ENCODE measurements at regions not wholly inside any gene's neighbourhood (a gene's known extent, or its start where the extent isn't known, plus 50 kb on each side); places are given as distances from the start of the nearest gene placed in this dataset.

DNA sequence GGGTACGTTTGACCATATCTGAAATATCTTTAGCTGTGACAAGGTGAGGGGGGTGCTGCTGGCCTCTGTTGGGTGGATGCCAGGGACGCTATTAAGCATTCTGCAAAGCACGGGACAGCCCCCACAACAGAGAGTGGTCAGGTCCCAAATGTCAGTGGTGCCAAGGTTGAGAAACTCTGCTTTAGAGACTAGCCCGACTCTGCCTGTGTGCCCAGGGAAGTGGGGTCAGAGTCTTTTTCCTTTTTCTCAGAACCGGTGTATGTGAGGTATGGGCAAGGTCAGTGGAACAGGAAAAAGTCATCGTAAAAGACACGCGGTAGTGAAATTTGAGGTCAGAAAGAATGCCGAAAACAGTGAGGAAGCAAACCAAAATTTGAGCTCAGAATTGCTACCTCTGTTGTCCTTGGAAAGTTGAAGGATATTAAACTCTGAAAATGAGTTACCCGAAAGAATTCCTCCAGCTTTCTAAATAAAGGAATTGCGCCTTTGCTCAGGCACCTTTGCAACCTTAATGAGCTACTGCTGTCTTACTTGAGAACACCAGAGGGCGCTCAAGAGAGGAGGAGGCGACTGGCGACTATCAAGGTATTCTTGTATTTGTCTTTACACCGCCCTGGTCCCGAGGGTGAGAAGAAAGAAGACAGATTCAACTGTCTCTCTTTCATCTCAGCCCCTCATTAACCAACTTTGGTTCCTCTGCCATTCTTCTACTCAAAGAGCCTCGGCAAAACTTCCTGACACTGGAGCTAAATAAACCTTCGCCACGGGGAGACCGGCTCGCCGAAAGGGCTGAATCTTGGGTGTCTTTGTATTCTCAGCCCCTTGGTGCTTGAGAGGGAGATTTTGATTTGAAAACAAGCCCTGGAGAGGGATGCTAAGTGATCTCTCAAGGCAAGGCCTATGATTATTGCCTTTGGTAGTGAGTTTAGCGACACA, 85.4 kb upstream of the OLIG2 start:
- peak; percentile 54 for DNase-seq

DNA sequence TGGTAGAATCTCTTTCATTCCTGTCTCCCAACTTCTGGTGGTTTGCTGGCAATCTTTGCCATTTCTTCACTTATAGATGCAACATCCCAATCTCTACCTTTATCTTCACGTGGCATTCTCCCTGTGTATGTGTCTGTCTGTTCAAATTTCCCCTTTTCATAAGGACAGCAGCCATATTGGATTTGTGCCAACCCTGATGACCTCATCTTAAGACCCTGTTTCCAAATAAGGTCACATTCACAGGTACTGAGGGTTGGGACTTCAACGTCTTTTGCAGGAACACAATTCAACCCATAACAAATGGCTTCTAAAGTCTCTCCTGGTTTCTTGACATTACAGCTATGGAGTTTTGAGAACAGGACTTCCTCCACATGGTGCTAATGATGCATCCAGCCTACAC, 84.5 kb upstream of the OLIG2 start:
- no peak for DNase-seq

DNA sequence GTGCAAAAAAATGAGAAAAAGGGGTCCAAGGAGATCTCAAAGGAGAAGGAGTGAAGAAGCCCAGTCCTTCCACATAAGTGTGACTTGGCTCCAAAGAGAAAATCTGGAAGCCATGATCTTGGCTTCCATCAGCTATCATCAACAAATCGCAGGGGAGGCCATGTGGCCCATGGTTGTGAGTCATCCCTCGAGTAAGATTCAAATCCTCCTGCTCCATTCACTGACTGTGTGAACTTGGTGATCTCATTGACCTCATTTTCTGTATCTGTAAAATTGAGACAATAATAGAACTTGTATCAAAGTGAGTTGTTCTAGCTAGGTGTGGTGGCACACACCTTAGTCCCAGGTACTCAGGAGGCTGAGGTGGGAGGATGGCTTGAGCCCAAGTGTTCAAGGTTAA, 79.1 kb upstream of the OLIG2 start:
- no peak for DNase-seq

DNA sequence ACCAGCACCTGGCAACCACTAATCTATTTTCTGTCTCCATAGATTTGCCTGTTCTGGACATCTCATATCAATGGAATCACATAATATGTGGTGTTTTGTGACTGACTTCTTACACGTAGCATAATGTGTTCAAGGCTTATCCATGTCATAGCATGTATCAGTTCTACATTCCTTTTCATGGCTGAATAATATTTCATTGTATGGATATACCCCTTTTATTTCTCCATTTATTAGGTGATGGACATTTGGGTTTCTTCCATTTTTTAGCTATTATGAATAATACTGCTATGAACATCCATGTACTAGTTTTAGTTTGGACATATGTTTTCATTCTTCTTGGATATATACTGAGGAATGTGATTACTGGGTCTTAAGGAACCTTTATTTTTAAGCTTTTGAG, 78.0 kb upstream of the OLIG2 start:
- DNase-seq = no peak

DNA sequence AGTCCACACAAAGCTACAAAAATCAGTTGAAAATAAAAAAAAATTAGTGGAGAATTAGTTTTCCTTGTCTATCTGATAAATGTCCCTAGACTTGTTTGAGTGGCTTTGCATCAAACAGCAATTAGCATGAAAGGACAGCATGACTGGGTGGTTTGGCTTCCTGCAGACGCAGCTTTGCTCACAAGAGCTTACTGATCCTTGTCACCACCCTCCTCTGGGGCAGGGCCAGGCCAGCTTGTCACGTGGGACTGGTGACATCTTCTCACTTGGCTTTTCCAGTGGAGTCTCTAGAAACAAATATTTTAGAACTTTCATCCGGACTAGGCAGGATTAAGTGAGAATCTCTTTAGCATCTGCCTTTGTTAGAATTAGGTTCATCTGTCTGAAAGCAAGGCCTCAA, 76.0 kb upstream of the OLIG2 start:
- no peak for DNase-seq

DNA sequence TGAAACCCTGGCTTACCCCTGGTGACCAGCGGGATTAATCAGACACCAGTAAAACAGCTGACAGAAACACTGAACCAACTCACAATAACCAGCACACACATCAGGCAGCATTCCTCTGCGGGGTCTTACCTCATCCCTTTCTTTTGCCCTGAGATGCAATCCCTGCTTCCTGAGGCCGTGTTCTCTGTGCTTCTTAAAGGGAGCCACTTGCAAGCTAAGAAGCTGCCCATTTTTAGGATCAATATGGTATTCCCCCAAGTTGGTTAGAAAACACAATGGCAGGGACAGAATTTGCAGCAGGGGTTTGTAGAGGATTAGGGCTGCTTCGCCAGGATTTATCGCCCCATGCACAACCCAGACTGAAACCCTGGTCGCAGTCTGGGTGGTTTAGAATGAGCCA, 74.7 kb upstream of the OLIG2 start:
- DNase-seq = no peak

DNA sequence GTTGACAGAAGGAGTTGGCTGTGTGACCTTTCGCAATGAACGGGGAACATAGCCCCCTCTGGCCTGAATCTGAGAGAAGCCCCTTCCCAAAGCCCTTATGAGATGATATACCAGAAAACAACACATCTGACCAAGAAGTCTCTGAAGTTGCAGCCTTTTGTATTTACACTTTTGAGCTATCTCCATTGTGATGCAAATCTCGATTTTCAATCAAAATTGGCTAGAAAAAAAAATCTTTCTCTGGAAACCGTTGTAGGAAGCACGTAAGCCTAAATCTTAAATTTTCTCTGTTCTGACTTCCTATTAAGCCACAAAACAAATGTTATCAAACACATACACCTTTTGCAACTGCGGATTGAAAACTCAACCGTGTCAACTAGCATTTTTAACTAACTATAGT, 71.4 kb upstream of the OLIG2 start:
- DNase-seq = no peak

DNA sequence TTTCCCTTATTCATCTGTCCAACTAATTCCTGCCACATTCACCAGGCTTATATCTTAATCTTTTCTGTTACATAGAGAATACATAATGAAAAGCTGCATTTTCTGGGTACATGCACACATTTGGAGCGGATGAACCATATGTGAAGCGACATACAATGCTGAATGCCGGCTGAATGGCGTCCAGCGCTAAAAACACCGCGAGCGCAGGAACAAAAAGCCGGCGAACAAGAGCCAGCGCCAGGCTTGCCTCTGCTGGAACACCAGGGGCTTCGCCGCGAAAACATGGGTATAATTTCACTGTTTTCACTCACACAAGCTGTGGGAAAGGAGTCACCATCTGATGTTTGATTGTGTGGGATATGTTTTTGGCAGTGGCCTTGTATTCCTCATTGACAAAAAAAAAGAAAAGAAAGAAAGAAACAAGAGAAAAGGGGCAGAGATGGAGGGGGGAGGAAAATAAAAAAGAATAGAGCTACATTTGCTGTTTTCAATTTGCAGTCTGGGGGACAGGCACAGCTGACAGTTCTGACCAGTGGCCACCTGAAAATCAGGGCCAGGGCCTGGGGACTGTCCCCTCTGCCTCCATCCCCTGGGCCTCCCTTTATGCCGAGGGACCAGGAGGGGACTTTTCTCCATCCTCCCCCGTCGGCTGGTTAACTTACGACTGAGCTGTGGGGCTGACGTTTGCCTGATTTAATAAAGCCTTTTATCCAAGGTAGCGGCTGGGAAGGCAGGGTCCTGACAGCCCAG, 70.2 kb upstream of the OLIG2 start:
- DNase-seq = no peak

DNA sequence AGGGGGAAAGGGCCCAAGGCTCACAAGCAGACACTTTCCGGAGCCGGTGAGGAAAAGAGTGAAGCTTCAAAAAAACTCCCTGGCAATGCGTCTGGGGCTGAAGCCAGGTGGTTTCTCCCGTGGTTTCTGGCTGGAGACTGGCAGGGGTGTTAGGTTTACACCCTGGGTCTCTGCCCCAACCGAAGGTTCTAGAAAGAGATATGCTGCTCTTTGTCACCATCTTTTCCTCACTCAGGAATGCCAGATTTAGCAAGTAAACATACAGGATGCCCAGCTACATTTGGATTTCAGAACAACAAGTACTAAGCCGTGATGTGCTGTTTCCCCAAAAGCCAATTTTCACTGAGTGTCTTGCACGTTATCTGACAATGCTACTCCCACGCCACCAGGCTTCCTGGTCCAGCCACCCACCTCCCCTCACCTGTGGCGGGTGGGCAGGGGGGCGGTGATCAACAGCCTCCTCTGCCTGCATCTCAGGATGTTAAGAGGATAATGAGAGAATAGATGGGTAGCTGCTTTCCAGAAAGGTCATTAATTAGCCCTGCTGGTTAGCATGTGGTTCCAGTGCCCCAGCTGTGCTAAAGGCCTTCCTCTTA, 69.6 kb upstream of the OLIG2 start:
- no peak for DNase-seq

DNA sequence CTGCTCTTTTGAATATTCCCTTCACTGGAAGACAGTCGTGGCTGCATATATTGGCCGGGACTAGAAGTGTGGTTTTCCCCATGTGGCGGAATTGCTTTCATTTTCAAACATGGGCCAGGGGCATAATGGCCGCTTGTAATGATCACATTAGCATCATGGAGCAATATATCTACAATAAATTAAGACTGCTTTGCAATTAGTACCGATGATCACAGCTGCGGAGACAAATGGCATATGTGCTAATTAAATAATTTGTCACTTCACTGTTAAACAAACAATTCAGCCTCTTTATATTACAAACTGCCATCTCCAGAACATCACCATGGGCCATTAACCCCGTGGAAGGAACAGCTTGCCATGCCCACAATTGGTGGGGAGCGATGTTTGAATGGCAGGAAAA, 68.2 kb upstream of the OLIG2 start:
- DNase-seq = no peak

DNA sequence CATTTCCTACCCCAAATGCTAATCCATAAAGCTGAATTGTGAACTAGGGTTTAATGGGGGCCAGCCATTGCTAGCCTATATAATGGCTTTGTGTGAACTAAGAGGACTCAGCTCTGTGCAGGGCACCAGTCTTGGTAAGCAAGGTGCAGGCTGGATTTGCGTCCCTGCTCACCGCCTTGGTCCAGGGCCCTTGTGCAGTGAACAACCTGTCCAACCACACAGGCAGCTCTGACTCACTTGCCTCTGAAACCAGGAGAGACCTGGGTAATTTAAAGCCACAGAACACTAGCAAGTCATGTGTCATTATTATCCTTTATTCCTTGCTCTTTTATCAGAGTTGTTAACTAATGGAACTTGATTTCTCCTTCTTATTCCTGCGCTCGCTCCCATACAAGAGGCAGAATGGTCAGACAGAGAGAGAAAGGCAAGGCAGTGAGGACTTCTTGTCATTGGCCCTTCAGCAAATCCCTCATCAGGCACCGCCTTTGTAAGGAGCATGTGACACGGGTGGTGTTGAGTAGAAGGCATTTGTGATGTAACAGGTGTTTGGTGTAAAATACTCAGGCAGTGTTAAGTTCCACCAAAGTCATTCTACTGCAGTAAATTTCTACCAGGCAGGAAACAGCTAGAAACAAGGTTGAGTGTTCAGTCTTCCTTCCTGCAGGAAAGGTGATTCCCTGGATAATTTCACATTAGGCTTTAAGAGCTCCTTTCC, 67.3 kb upstream of the OLIG2 start:
- no peak for DNase-seq

DNA sequence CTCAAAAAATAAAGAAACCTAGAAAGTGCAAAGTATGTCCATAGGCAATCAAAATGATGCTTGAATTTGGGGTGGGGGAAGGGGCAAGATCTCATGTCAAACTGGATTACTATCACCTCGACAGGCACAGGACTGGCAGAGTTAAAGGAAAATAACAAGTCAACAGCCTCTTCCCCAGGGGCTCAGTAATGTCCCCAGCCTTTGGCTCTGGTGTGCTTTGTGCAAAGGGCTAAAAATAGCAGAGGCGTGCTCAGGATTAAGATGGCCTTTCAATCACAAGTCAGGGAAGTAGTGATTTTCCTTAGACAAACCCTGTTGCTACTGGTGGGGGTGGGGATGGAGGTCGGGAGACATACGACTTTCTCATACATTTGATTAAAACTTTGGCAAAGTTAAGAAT, 63.5 kb upstream of the OLIG2 start:
- DNase-seq = no peak

DNA sequence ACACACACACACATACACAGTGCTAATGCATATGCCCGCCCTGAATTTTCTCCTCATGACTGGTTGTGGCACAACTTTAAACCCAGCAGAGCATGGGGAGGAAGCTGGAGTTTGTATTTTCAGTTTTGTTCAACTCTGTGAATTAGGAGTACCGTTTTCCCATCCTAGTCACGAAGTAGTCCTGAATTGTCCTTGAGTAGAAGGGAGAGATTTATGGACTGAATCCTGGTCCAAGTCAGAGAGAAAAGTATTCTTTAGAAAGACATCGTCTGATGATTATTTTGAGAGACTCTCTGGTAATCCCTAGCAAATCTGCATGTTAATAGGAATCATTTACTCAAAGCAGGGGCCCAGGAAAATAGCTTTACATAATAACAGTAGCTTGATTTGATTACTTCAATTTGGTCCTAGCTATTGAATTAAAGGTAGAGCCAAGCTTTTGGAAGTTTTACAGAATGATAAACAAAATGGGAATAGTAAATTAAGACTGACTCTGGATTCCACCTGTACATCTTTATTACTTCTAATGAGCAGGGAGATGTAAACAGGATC, 60.5 kb upstream of the OLIG2 start:
- no peak for DNase-seq

DNA sequence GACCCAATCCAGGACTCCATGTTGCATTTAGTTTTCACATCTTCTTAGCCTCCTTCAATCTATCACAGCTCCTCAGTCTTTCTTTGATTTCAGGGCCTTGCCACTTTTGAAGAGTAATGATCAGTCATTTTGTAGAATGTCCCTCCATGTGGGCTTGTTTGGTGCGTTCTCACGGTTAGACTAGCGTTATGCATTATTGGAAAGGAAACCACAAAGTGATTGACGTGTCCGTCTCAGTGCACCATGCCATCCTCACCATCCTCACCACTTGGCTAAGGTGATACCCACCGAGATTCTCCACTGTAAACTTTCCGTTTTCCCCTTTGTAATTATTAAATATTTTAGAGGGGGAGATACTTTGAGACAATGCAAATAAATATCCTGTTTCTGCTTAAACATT, 59.6 kb upstream of the OLIG2 start:
- DNase-seq = no peak

DNA sequence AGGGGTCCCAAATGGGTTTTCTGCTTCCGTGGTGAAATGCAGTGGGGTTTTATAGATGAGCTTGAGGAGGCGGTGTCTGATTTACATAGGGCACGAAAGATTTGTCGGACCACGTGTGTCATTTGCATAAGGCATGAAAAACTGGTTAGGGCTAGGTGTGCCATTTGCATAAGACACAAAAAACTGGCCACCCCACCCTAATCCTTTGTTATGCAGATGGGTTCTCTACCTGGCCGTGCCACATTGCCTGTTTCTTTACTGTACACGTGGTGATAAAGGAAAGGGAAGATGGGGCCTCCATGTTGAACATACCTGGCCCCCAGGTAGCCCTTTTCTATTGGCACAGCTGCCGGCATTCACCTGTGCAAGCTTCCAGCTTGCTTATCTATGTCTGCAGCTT, 57.6 kb upstream of the OLIG2 start:
- peak; percentile 22 for DNase-seq

DNA sequence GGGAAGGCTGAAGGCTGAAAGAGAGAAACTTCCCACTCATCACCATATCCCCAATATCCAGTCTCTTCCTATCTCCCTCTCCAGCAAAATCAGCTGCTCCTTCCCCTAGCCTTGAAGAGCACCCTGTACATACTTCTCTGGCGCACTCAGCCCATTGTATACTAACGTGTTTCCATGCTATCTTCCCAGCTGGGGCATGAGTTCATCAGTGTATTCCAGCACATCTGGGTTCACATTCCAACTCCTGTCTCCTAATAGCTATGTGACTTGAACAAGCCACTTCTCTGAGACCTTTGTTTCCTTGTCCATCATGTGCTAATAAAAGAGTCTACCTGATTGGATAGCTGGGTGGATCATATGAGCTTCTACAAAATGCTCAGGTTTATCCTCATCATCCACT, 51.1 kb upstream of the OLIG2 start:
- no peak for DNase-seq

DNA sequence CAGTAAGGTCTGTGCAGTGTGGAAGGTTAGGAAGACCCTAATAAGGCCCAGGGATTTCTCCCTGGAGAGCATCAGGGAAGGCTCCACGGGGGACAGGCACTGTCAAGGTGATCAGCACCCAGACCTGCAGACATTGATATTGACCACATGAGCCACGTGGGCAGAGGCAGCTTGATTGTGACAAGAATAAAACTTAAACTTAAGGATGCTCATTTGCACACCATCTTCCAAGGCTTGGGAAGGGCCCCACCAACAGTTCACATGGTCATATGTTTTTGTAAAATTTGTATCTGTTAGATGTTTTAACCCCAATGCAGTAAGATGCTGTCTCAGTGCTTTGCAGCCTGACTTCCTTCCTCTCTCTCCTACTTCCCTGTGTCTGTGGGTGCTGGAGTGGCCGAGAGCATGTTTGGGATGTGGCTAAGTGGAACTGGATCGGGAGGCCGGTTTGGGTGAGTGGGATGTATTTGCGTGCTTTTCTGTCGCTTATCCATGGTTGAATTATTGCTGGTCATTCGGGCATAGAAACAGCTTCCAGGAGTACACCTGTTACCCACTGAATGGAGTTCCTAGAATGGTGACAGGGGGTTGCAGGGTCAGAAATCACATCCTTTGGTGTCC, 49.8 kb upstream of the OLIG2 start:
- no peak for DNase-seq

Data from NCI-H1048 (cell line).